ENCODE measurements at regions not wholly inside any gene's neighbourhood (a gene's known extent, or its start where the extent isn't known, plus 50 kb on each side); places are given as distances from the start of the nearest gene placed in this dataset.

- no peak for TF ChIP-seq CTCF (optimal IDR thresholded peaks at IDR 0.05 in 1 of 3, IDR thresholded peaks at IDR 0.05 in 1 of 3, conservative IDR thresholded peaks at IDR 0.05 in 1 of 3; ENCODE audit: extremely low read depth in 1 of 3, insufficient read depth in 2 of 3, low read length in 3 of 3)
- TF ChIP-seq EZH2 (IDR thresholded peaks at IDR 0.05; ENCODE audit: low read length), result no peak
Measured at GRCh38 chr16:25434064-25434463, 176.4 kb upstream of the ZKSCAN2 start.

All from keratinocyte (primary cell).